Neutrophil (primary cell): ENCODE measurements at regions not wholly inside any gene's neighbourhood (a gene's known extent, or its start where the extent isn't known, plus 50 kb on each side); places are given as distances from the start of the nearest gene placed in this dataset.

Experiments used
- H3K27ac ChIP-seq: fragments of 200-600 bp; sonication (generic); 2 replicates; pipeline ENCODE4 v1.5.1; 2016; ENCODE audit warnings: mild to moderate bottlenecking, moderate library complexity
- H3K27me3 ChIP-seq: fragments of 200-600 bp; sonication (generic); 2 replicates; pipeline ENCODE4 v1.6.0; 2016; ENCODE audit warnings: mild to moderate bottlenecking
- H3K36me3 ChIP-seq: fragments of 200-600 bp; sonication (generic); 2 replicates; pipeline ENCODE4 v1.5.1; 2017
- H3K4me1 ChIP-seq, 2 experiments: fragments of 200-600 bp in 1 of 2; sonication (generic) in 1 of 2; 1 replicate in 1 of 2; 2 replicates in 1 of 2; pipeline versions ENCODE4 v1.5.1 to v1.6.1; 2013 to 2016; ENCODE audit warnings: low read depth in 1 of 2, low read length in 1 of 2, mild to moderate bottlenecking in 1 of 2, moderate library complexity in 1 of 2; ENCODE audit not compliant: control insufficient read depth in 1 of 2, insufficient read depth in 1 of 2
- H3K4me3 ChIP-seq, 2 experiments: fragments of 200-600 bp in 1 of 2; sonication (generic) in 1 of 2; 1 replicate in 1 of 2; 2 replicates in 1 of 2; pipeline ENCODE4 v1.5.1; 2013 to 2016; ENCODE audit warnings: low read depth in 1 of 2, low read length in 1 of 2, mild to moderate bottlenecking in 1 of 2, moderate library complexity in 1 of 2
- H3K9me3 ChIP-seq: fragments of 200-600 bp; sonication (generic); 2 replicates; pipeline ENCODE4 v1.5.1; 2016
- TF ChIP-seq, protein P1 (sequence below): fragments of 200-600 bp; sonication (generic); IDR thresholded peaks from 2 replicates; pipeline ENCODE4 v1.5.1; 2016; ENCODE audit warnings: antibody characterized with exemption

DNA sequence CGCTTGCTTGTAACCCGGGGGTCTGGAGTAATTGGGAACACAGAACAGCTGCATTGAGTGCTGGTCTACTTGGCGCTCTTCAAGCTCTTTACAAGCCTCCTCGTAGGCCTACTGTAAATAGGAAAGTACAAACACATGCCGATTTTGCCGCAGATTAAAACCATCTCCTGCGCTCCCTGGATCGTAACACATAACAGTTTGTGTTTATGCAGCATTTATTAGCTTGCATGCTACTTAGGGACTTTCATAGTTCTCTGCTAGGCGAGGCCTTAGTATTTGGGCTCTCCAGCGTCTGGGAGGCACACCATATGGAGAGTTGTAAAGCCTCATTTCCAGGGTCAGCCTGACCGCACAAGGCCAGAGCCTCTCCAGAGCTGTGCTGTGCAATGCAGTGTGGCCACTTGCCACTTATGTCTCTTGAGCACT is 84.0 kb upstream of the HAAO start:
- no peak overlapping the region for H3K4me3 ChIP-seq
- H3K27me3 ChIP-seq, result no peaks in the 10 kb centered on the region
- TF ChIP-seq, protein P1, sequence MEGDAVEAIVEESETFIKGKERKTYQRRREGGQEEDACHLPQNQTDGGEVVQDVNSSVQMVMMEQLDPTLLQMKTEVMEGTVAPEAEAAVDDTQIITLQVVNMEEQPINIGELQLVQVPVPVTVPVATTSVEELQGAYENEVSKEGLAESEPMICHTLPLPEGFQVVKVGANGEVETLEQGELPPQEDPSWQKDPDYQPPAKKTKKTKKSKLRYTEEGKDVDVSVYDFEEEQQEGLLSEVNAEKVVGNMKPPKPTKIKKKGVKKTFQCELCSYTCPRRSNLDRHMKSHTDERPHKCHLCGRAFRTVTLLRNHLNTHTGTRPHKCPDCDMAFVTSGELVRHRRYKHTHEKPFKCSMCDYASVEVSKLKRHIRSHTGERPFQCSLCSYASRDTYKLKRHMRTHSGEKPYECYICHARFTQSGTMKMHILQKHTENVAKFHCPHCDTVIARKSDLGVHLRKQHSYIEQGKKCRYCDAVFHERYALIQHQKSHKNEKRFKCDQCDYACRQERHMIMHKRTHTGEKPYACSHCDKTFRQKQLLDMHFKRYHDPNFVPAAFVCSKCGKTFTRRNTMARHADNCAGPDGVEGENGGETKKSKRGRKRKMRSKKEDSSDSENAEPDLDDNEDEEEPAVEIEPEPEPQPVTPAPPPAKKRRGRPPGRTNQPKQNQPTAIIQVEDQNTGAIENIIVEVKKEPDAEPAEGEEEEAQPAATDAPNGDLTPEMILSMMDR, result no peak
- H3K9me3 ChIP-seq, result no peaks in the 10 kb centered on the region
- no peak overlapping the region for H3K27ac ChIP-seq
- no peaks in the 10 kb centered on the region for H3K36me3 ChIP-seq
- peaks cover 18% of the 10 kb centered on the region in 2 experiments for H3K4me1 ChIP-seq

DNA sequence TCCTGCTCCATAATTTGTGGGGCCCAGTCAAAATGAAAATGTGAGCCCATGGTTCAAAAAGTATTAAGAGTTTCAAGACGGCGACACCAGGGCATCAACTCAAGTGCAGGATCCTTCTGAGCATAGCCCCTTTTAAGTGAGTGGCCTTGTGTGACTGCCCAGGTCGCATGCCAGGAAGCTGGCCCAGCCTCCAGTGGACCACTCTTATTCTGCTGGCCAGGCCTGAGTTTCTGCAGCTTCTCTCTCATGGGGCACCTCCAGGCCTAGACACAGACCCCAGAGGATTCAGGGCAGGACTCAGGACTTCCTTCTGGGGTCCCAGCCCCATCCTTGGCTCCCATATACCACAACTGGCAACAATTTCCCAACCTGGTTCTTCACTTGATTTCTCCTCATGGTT is 83.5 kb upstream of the HAAO start:
- TF ChIP-seq, protein P1, result no peak
- Histone ChIP-seq H3K27ac (no peak overlapping the region), H3K9me3 (no peaks in the 10 kb centered on the region), H3K27me3 (no peaks in the 10 kb centered on the region), H3K4me1 (peaks cover 18% of the 10 kb centered on the region in 2 experiments), H3K4me3 (no peak overlapping the region), H3K36me3 (no peaks in the 10 kb centered on the region)

DNA sequence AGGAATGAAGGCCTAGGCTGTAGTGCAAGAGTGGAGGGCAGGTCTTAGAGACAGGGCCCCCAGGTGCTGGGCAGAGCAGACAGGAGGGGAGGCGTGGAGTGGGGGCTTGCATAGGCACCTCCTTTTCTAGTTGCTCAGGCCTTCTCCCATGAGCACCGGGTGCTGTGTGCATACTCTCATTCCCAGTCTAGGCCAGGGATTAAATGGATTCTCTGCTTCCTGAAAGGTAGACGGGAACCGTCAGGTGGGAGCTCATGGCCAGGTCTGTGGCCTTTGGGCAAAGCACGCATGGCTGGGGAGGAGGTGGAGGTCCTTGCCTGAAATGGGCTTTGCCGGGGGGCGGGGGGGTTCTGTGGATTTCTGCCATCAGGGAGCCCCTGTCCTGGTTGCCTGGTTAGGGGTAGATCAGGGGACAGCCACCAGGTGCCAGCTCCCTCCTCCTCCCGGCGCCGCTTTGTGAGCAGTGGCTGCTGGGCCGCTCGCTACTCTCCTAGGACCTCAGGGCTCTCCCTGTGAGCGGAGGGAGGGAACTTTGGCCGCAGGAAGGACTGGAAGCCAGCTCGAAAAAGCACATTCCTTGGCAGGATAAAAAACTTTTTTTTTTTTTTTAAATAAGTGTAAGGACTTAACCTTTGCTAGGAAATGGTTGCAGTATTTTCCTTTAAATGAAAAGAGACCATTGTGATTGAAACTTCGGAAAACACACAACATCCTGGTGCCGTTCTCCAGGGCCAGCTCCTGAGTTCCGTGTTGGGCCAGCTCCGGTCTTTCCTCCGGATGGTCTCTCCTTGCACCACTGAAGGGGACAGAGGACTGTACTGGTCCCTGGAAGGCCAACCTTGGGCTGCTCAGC is 82.8 kb upstream of the HAAO start:
- Histone ChIP-seq H3K27ac (no peak overlapping the region), H3K27me3 (no peaks in the 10 kb centered on the region), H3K4me3 (no peak overlapping the region), H3K36me3 (no peaks in the 10 kb centered on the region), H3K4me1 (peaks cover 14% of the 10 kb centered on the region in 2 experiments), H3K9me3 (no peaks in the 10 kb centered on the region)
- TF ChIP-seq, protein P1, result no peak

DNA sequence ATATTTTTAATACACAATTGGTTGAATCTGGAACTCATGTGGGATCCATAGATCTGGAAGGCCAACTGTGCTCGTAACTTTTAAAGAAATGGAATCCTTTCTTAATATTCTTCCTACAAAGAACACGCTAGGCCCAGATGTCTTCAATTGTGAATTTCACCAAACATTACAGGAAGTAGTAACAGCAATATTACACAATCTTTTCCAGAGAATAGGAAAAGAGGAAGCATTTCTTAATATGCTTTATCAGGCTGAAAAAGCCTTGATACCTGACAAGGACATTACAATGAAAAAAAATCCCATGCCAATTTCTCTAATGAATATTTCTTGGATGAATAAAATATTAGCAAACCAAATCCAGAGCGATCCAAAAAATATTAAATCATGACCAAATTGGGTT is 80.3 kb upstream of the HAAO start:
- no peak overlapping the region for H3K4me3 ChIP-seq
- peaks cover 7 to 8% of the 10 kb centered on the region in 2 experiments for H3K4me1 ChIP-seq
- TF ChIP-seq, protein P1, result no peak
- no peak overlapping the region for H3K27ac ChIP-seq
- H3K27me3 ChIP-seq, result no peaks in the 10 kb centered on the region
- H3K36me3 ChIP-seq, result no peaks in the 10 kb centered on the region
- H3K9me3 ChIP-seq, result peaks cover 6% of the 10 kb centered on the region

DNA sequence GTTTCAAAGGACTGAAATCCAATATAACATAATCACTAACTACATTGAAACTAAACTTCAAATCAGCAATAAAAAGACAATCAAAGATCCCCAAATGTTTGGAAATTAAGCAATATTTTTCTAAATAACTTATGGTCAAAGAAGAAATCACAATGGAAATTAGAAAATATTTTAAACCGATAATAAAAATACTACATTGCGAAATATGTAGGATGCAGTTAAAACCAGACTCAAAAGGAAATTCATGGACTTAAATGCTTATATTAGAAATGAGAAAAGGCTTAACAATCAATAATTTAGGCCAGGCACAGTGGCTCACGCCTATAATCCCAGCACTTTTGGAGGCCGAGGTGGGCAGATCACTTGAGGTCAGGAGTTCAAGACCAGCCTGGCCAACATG is 79.0 kb upstream of the HAAO start:
- Histone ChIP-seq H3K9me3 (peaks cover 6% of the 10 kb centered on the region), H3K36me3 (no peaks in the 10 kb centered on the region), H3K27me3 (no peaks in the 10 kb centered on the region), H3K27ac (no peak overlapping the region), H3K4me3 (no peak overlapping the region), H3K4me1 (peaks cover 7 to 8% of the 10 kb centered on the region in 2 experiments)
- TF ChIP-seq, protein P1, result no peak
